IMR-90 (cell line): ENCODE measurements at regions not wholly inside any gene's neighbourhood (a gene's known extent, or its start where the extent isn't known, plus 50 kb on each side); places are given as distances from the start of the nearest gene placed in this dataset.

Source experiments
- ATAC-seq: fragments of 200-7000 bp; cut with Tn5 transposase; 2 replicates; pipeline ENCODE4 v1.9.1; 2020; ENCODE audit warnings: low read depth, mild to moderate bottlenecking, moderate library complexity
- BruUV-seq: library from RNA; stranded (reverse); fragments of 400-500 nt; replicated peaks from 2 replicates; lab custom pipeline; 2021; lab: Mats Ljungman, UMichigan
- CTCF ChIA-PET: fragments of 300-600 bp; formaldehyde crosslinking; extraction: SDS; loops from one replicate; lab custom pipeline; 2021; ENCODE audit warnings: antibody characterized with exemption; lab: Yijun Ruan, JAX
- POLR2A ChIA-PET: fragments of 300-600 bp; sonication (Branson Sonifier 250); formaldehyde crosslinking; loops from one replicate; lab custom pipeline; 2022; ENCODE audit warnings: antibody characterized with exemption; ENCODE audit not compliant: unreplicated experiment; lab: Charles Lee
- DNase-seq: peaks from one replicate; pipeline ENCODE4 v3.0.0; 2013
- H2AFZ ChIP-seq: replicated peaks from 2 replicates; pipeline ENCODE3; 2013; ENCODE audit warnings: low read length, mild to moderate bottlenecking; ENCODE audit not compliant: poor library complexity
- H2AK5ac ChIP-seq: 2 replicates; pipeline ENCODE4 v1.6.1; 2013; ENCODE audit warnings: low read depth, low read length, inconsistent platforms
- H2AK9ac ChIP-seq: replicated peaks from 2 replicates; pipeline ENCODE3; 2013; ENCODE audit warnings: mild to moderate bottlenecking, low read depth, low read length, moderate library complexity; ENCODE audit not compliant: poor library complexity
- H2BK120ac ChIP-seq: 2 replicates; pipeline ENCODE4 v1.6.1; 2013; ENCODE audit warnings: low read depth, low read length, inconsistent platforms
- H2BK15ac ChIP-seq: 3 replicates; pipeline ENCODE4 v1.6.1; 2013; ENCODE audit warnings: low read depth, low read length, inconsistent platforms
- H2BK20ac ChIP-seq: 2 replicates; pipeline ENCODE4 v1.6.1; 2013; ENCODE audit warnings: low read depth, mild to moderate bottlenecking, inconsistent platforms, low read length, moderate library complexity
- H2BK5ac ChIP-seq: 2 replicates; pipeline ENCODE4 v1.6.1; 2013; ENCODE audit warnings: mild to moderate bottlenecking, low read depth, low read length, inconsistent platforms; ENCODE audit not compliant: poor library complexity, severe bottlenecking
- H3K14ac ChIP-seq: replicated peaks from 2 replicates; pipeline ENCODE4 v1.6.1; 2013; ENCODE audit warnings: low read depth, low read length, inconsistent platforms
- H3K18ac ChIP-seq: 2 replicates; pipeline ENCODE4 v1.6.1; 2013; ENCODE audit warnings: low read depth, low read length, control low read depth
- H3K23ac ChIP-seq: 2 replicates; pipeline ENCODE4 v1.6.1; 2013; ENCODE audit warnings: low read depth, low read length, inconsistent platforms
- H3K27ac ChIP-seq: 2 replicates; pipeline ENCODE4 v1.5.1; 2013; ENCODE audit warnings: mild to moderate bottlenecking, control low read depth, low read length; ENCODE audit not compliant: insufficient read depth
- H3K27me3 ChIP-seq: 2 replicates; pipeline ENCODE4 v1.6.1; 2013; ENCODE audit warnings: low read length; ENCODE audit not compliant: control insufficient read depth, insufficient read depth
- H3K36me3 ChIP-seq: 2 replicates; pipeline ENCODE4 v1.6.1; 2013; ENCODE audit warnings: low read length, mixed read lengths; ENCODE audit not compliant: control insufficient read depth, insufficient read depth
- H3K4ac ChIP-seq: 2 replicates; pipeline ENCODE4 v1.6.1; 2013; ENCODE audit warnings: low read depth, low read length, inconsistent platforms
- H3K4me1 ChIP-seq: 2 replicates; pipeline ENCODE4 v1.6.1; 2013; ENCODE audit warnings: low read length, mixed read lengths; ENCODE audit not compliant: control insufficient read depth, insufficient read depth
- H3K4me2 ChIP-seq: 2 replicates; pipeline ENCODE4 v1.6.1; 2013; ENCODE audit warnings: low read depth, mild to moderate bottlenecking, control low read depth, low read length, moderate library complexity
- H3K4me3 ChIP-seq: 2 replicates; pipeline ENCODE4 v1.5.1; 2013; ENCODE audit warnings: low read depth, mild to moderate bottlenecking, control low read depth, low read length, moderate library complexity; ENCODE audit not compliant: insufficient read depth
- H3K56ac ChIP-seq: 2 replicates; pipeline ENCODE4 v1.6.1; 2013; ENCODE audit warnings: low read length, inconsistent platforms; ENCODE audit not compliant: insufficient read depth; ENCODE audit errors: extremely low read depth
- H3K79me1 ChIP-seq, 2 experiments: 2 replicates each; pipeline ENCODE4 v1.6.1; 2013; ENCODE audit warnings: low read length in 2 of 2, inconsistent platforms in 1 of 2, low read depth in 1 of 2
- H3K9ac ChIP-seq: 2 replicates; pipeline ENCODE4 v1.6.1; 2013; ENCODE audit warnings: low read depth, low read length, control low read depth
- H3K9me1 ChIP-seq: 2 replicates; pipeline ENCODE4 v1.6.1; 2013; ENCODE audit warnings: low read length, inconsistent platforms; ENCODE audit not compliant: insufficient read depth
- H3K9me3 ChIP-seq: 2 replicates; pipeline ENCODE4 v1.6.1; 2013; ENCODE audit warnings: low read length; ENCODE audit not compliant: control insufficient read depth, insufficient read depth
- H4K20me1 ChIP-seq: 2 replicates; pipeline ENCODE4 v1.6.1; 2013; ENCODE audit warnings: low read length, inconsistent platforms; ENCODE audit not compliant: insufficient read depth
- H4K5ac ChIP-seq: 2 replicates; pipeline ENCODE4 v1.6.1; 2013; ENCODE audit warnings: mild to moderate bottlenecking, low read depth, low read length, control low read depth
- H4K8ac ChIP-seq, 2 experiments: 2 replicates each; pipeline ENCODE4 v1.6.1; 2013; ENCODE audit warnings: low read depth in 2 of 2, low read length in 2 of 2, control low read depth in 1 of 2, inconsistent platforms in 1 of 2
- H4K91ac ChIP-seq: 2 replicates; pipeline ENCODE4 v1.6.1; 2013; ENCODE audit warnings: low read depth, low read length, inconsistent platforms; ENCODE audit not compliant: insufficient read depth
- CTCF ChIP-seq: conservative IDR thresholded peaks from 2 replicates; pipeline ENCODE4 v1.5.1; 2012; ENCODE audit warnings: mild to moderate bottlenecking, low read depth, low read length, improper control_type of control experiment
- MAFK ChIP-seq: IDR thresholded peaks from 2 replicates; pipeline ENCODE4 v1.6.1; 2012; ENCODE audit warnings: low read depth, low read length, improper control_type of control experiment
- MAZ ChIP-seq: IDR thresholded peaks from 2 replicates; pipeline ENCODE4 v1.6.1; 2012; ENCODE audit warnings: low read depth, mild to moderate bottlenecking, low read length, improper control_type of control experiment, moderate library complexity, borderline replicate concordance
- NFE2L2 ChIP-seq: fragments of 150-350 bp; IDR thresholded peaks from 2 replicates; pipeline ENCODE4 v1.6.1; 2016; ENCODE audit warnings: low read depth, mild to moderate bottlenecking, low read length
- POLR2A ChIP-seq: IDR thresholded peaks from 2 replicates; pipeline ENCODE4 v1.6.1; 2012; ENCODE audit warnings: mild to moderate bottlenecking, low read depth, low read length
- RAD21 ChIP-seq: IDR thresholded peaks from 2 replicates; pipeline ENCODE4 v1.6.1; 2012; ENCODE audit warnings: low read length, improper control_type of control experiment
- RCOR1 ChIP-seq: IDR thresholded peaks from 2 replicates; pipeline ENCODE4 v1.6.1; 2012; ENCODE audit warnings: mild to moderate bottlenecking, low read length, improper control_type of control experiment; ENCODE audit not compliant: insufficient replicate concordance
- dilution Hi-C: fragments of 300-500 bp; cut with HindIII; formaldehyde crosslinking; loops from one replicate; pipeline ENCODE4 v1.14.3; 2018; ENCODE audit warnings: low sequenced_read_pairs; ENCODE audit not compliant: unreplicated experiment
- in situ Hi-C: fragments of 300-500 bp; cut with MboI; formaldehyde crosslinking; loops from 3 replicates; pipeline ENCODE4 v1.14.3; 2019; ENCODE audit warnings: low sequenced_read_pairs, inconsistent platforms, mixed read lengths
- intact Hi-C: fragments of 100-400 bp; cut with micrococcal nuclease; formaldehyde crosslinking; loops from 2 replicates; pipeline ENCODE4 v1.10.0; 2022
- TF ChIP-seq, protein P1 (sequence below): fragments of 150-350 bp; IDR thresholded peaks from 2 replicates; pipeline ENCODE4 v1.6.1; 2017; ENCODE audit warnings: mild to moderate bottlenecking, antibody characterized with exemption, low read length, low read depth

DNA sequence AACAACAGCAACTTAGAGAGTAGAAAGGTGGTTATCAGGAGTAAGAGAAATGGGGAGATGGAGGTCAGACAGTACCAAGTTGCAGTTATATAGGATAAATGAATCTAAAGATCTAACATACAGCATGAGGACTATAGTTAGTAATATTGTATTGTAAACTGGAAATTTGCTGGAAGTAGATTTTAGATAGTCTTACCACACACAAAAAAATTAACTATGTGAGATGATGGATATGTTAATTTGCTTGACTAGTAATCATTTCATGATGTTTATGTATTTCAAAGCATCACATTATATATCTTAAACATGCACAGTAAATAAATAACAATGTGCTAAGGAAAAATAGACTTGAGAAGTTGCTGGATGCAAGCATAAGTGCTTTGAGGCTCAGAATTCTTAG is 622.1 kb downstream of the CCDC171 start:
- Histone ChIP-seq H3K4me2 (no peak overlapping the region), H3K9ac (no peak overlapping the region), H3K4me3 (no peak overlapping the region), H3K27ac (no peak overlapping the region), H4K8ac (no peak overlapping the region), H3K79me1 (no peaks in the 10 kb centered on the region), H3K36me3 (no peaks in the 10 kb centered on the region), H4K5ac (no peak overlapping the region), H4K20me1 (no peaks in the 10 kb centered on the region), H3K27me3 (peaks cover 2% of the 10 kb centered on the region; the same call in 1 of the 2 replicates), H3K18ac (no peak overlapping the region), H2BK120ac (no peak overlapping the region), H2BK5ac (no peak overlapping the region), H3K4ac (no peak overlapping the region), H2BK15ac (no peak overlapping the region), H3K9me1 (no peaks in the 10 kb centered on the region), H2AK5ac (no peak overlapping the region), H3K23ac (no peak overlapping the region), H3K14ac (no peak overlapping the region), H3K9me3 (no peaks in the 10 kb centered on the region), H4K91ac (no peak overlapping the region), H3K56ac (no peak overlapping the region), H2BK20ac (no peak overlapping the region), H3K4me1 (no peaks in the 10 kb centered on the region), H2AFZ (no peak overlapping the region), H2AK9ac (no peak overlapping the region)
- ChIA-PET POLR2A (no interaction called here), CTCF (no interaction called here)
- ATAC-seq (no peak), DNase-seq (no peak)
- TF ChIP-seq, protein P1, sequence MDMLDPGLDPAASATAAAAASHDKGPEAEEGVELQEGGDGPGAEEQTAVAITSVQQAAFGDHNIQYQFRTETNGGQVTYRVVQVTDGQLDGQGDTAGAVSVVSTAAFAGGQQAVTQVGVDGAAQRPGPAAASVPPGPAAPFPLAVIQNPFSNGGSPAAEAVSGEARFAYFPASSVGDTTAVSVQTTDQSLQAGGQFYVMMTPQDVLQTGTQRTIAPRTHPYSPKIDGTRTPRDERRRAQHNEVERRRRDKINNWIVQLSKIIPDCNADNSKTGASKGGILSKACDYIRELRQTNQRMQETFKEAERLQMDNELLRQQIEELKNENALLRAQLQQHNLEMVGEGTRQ = no peak
- TF ChIP-seq RAD21 (no peak), MAZ (no peak), MAFK (no peak), POLR2A (no peak), CTCF (no peak), RCOR1 (no peak), NFE2L2 (no peak)
- in situ Hi-C loops (no loop called here), dilution Hi-C loops (no loop called here), intact Hi-C loops (loop anchor here (10.0 kb wide), 1 partner anchor 1440 kb away; no protein-coding TSS in a partner anchor)
- no TSS peak for BruUV-seq
